ENCODE measurements at regions not wholly inside any gene's neighbourhood (a gene's known extent, or its start where the extent isn't known, plus 50 kb on each side); places are given as distances from the start of the nearest gene placed in this dataset.

DNA sequence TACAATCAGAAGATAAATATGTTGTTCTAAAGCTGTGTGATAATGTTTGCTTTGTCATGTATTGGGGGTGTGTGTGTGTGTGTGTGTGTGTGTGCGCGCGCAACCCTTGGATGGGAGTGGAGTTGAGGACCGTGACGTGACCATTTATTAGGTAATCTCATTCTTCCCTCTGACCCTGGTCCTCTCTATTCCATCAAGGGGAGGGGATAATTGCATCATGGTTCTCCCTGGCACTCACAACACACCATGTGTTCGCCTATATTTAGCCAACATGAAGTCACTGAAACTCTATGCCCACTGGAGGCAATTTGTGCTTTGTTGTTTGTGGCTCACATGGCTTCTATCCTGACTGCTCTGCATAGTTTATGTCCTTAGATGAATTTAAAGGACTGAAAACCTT is 79.8 kb upstream of the LRPPRC start:
- Histone ChIP-seq H3K27ac (ENCODE audit: insufficient read length, low read depth, low read length) (no peak overlapping the region), H3K27me3 (ENCODE audit: insufficient read depth, low read length) (no peaks in the 10 kb centered on the region), H4K91ac (ENCODE audit: insufficient read length, low read depth, low read length) (no peak overlapping the region), H2BK12ac (ENCODE audit: insufficient read length, low read depth, low read length) (no peak overlapping the region), H2BK5ac (ENCODE audit: insufficient read length, low read length) (no peak overlapping the region), H3T11ph (ENCODE audit: low read length) (no peak overlapping the region), H2BK15ac (ENCODE audit: low read depth, low read length) (no peak overlapping the region), H3K9ac (ENCODE audit: extremely low read depth, insufficient read length, low read length) (no peak overlapping the region), H3K14ac (ENCODE audit: insufficient read depth, low read length) (no peak overlapping the region), H2AFZ (ENCODE audit: low read length) (no peak overlapping the region), H3K18ac (ENCODE audit: insufficient read length, low read depth, low read length) (no peak overlapping the region), H3K4me2 (ENCODE audit: insufficient read depth, insufficient read length, low read length) (no peak overlapping the region), H3K23me2 (ENCODE audit: insufficient read length, low read depth, low read length, poor library complexity, severe bottlenecking) (no peaks in the 10 kb centered on the region), H4K8ac (replicated peaks; ENCODE audit: insufficient read length, low read depth, low read length) (no peak overlapping the region), H3K23ac (ENCODE audit: insufficient read length, low read depth, low read length) (no peak overlapping the region), H3K79me1 (ENCODE audit: insufficient read depth, low read depth, low read length, poor library complexity, severe bottlenecking) (no peaks in the 10 kb centered on the region), H3K56ac (ENCODE audit: insufficient read length, low read depth, low read length) (no peak overlapping the region), H3K4me1 (ENCODE audit: insufficient read depth, low read length) (no peaks in the 10 kb centered on the region), H2AK5ac (ENCODE audit: insufficient read length, low read length) (no peak overlapping the region), H3K9me3 (ENCODE audit: control insufficient read depth, low read depth, low read length) (no peaks in the 10 kb centered on the region), H3K79me2 (ENCODE audit: insufficient read depth, low read length) (no peaks in the 10 kb centered on the region), H2BK20ac (ENCODE audit: low read depth, low read length, poor library complexity, severe bottlenecking) (no peak overlapping the region), H3K4ac (ENCODE audit: low read depth, low read length) (no peak overlapping the region), H4K5ac (ENCODE audit: insufficient read length, low read depth, low read length) (no peak overlapping the region), H4K20me1 (ENCODE audit: control insufficient read depth, insufficient read depth, insufficient read length) (no peaks in the 10 kb centered on the region), H2BK120ac (ENCODE audit: low read depth, low read length, poor library complexity, severe bottlenecking) (no peak overlapping the region)
- peaks cover 6 to 9% of the 10 kb centered on the region in 2 experiments for H3K4me1 Mint-ChIP-seq
- no peak overlapping the region for H3K27ac Mint-ChIP-seq
- no peak for DNase-seq
- no peaks in the 10 kb centered on the region for H3K36me3 Mint-ChIP-seq (ENCODE audit: insufficient read depth in 1 of 3, low read depth in 3 of 3)
- no CpG with 5 or more reads among the region's 6 CpGs for WGBS (ENCODE audit: extremely low coverage, insufficient read length, low lambda C conversion rate)
- H3K4me3 Mint-ChIP-seq, result no peak overlapping the region
- H3K9me3 Mint-ChIP-seq, result no peaks in the 10 kb centered on the region
- TF ChIP-seq, protein P1, sequence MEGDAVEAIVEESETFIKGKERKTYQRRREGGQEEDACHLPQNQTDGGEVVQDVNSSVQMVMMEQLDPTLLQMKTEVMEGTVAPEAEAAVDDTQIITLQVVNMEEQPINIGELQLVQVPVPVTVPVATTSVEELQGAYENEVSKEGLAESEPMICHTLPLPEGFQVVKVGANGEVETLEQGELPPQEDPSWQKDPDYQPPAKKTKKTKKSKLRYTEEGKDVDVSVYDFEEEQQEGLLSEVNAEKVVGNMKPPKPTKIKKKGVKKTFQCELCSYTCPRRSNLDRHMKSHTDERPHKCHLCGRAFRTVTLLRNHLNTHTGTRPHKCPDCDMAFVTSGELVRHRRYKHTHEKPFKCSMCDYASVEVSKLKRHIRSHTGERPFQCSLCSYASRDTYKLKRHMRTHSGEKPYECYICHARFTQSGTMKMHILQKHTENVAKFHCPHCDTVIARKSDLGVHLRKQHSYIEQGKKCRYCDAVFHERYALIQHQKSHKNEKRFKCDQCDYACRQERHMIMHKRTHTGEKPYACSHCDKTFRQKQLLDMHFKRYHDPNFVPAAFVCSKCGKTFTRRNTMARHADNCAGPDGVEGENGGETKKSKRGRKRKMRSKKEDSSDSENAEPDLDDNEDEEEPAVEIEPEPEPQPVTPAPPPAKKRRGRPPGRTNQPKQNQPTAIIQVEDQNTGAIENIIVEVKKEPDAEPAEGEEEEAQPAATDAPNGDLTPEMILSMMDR (conservative IDR thresholded peaks at IDR 0.05), result no peak
- H3K27me3 Mint-ChIP-seq (ENCODE audit: low read depth), result no peaks in the 10 kb centered on the region
